ENCODE measurements at regions not wholly inside any gene's neighbourhood (a gene's known extent, or its start where the extent isn't known, plus 50 kb on each side); places are given as distances from the start of the nearest gene placed in this dataset.

GRCh38 chr13:86201477-86201876, 402.3 kb upstream of the SLITRK6 start:
- ChIA-PET CTCF (no interaction called here), POLR2A (no interaction called here)

GRCh38 chr13:86193281-86193680, 394.1 kb upstream of the SLITRK6 start:
- no peak for DNase-seq (ENCODE audit: extremely low spot score)
- TF ChIP-seq CTCF (IDR thresholded peaks at IDR 0.05; ENCODE audit: control extremely low read depth, extremely low read depth, low read depth, missing control alignments): no peak
- ChIA-PET CTCF (interaction anchor here (1.5 kb wide), 1 partner anchor 14 kb away, joined by 4 read pairs; no protein-coding TSS in a partner anchor), POLR2A (no interaction called here)

More at GRCh38 chr13:86201477-86201876, 402.3 kb upstream of the SLITRK6 start:
- no peak for TF ChIP-seq CTCF (IDR thresholded peaks at IDR 0.05; ENCODE audit: control extremely low read depth, extremely low read depth, low read depth, missing control alignments)
- DNase-seq (ENCODE audit: extremely low spot score): no peak

- no peak for TF ChIP-seq CTCF (IDR thresholded peaks at IDR 0.05; ENCODE audit: control extremely low read depth, extremely low read depth, low read depth, missing control alignments)
- POLR2A ChIA-PET: no interaction called here
- DNase-seq (ENCODE audit: extremely low spot score): no peak
- CTCF ChIA-PET: no interaction called here
These were observed 389.0 kb upstream of the SLITRK6 start for GRCh38 chr13:86188170-86188569.

GRCh38 chr13:86185636-86186035, 386.4 kb upstream of the SLITRK6 start:
- ChIA-PET CTCF (no interaction called here), POLR2A (no interaction called here)
- TF ChIP-seq CTCF (IDR thresholded peaks at IDR 0.05; ENCODE audit: control extremely low read depth, extremely low read depth, low read depth, missing control alignments): no peak
- DNase-seq (ENCODE audit: extremely low spot score): no peak

GRCh38 chr13:86185107-86185506, 385.9 kb upstream of the SLITRK6 start:
- no peak for DNase-seq (ENCODE audit: extremely low spot score)
- ChIA-PET POLR2A (no interaction called here), CTCF (no interaction called here)
- no peak for TF ChIP-seq CTCF (IDR thresholded peaks at IDR 0.05; ENCODE audit: control extremely low read depth, extremely low read depth, low read depth, missing control alignments)

GRCh38 chr13:86174622-86175021, 375.4 kb upstream of the SLITRK6 start:
- CTCF ChIA-PET: no interaction called here
- no peak for TF ChIP-seq CTCF (IDR thresholded peaks at IDR 0.05; ENCODE audit: control extremely low read depth, extremely low read depth, low read depth, missing control alignments)

GRCh38 chr13:86172961-86173360, 373.7 kb upstream of the SLITRK6 start:
- ChIA-PET POLR2A (no interaction called here), CTCF (no interaction called here)
- no peak for DNase-seq (ENCODE audit: extremely low spot score)
- TF ChIP-seq CTCF (IDR thresholded peaks at IDR 0.05; ENCODE audit: control extremely low read depth, extremely low read depth, low read depth, missing control alignments): no peak

More at GRCh38 chr13:86174622-86175021, 375.4 kb upstream of the SLITRK6 start:
- POLR2A ChIA-PET: no interaction called here
- DNase-seq (ENCODE audit: extremely low spot score): no peak
